DMS 273 (cell line): ENCODE measurements at regions not wholly inside any gene's neighbourhood (a gene's known extent, or its start where the extent isn't known, plus 50 kb on each side); places are given as distances from the start of the nearest gene placed in this dataset.

Experiments used
- DNase-seq: peaks from one replicate; lab custom pipeline; 2025; ENCODE audit not compliant: unreplicated experiment; lab: John Stamatoyannopoulos, UW

- no peak for DNase-seq
Measured at GRCh38 chr1:87560137-87560536, 231.5 kb downstream of the LMO4 start.

- no peak for DNase-seq
Measured at GRCh38 chr1:87560601-87561360, 232.1 kb downstream of the LMO4 start.

GRCh38 chr1:87563211-87563610 is 234.5 kb downstream of the LMO4 start:
- DNase-seq = no peak

GRCh38 chr1:87565861-87566260 is 237.2 kb downstream of the LMO4 start:
- DNase-seq = no peak

- DNase-seq = no peak
Measured at GRCh38 chr1:87568005-87568404, 239.3 kb downstream of the LMO4 start.

GRCh38 chr1:87568911-87569310 is 240.2 kb downstream of the LMO4 start:
- DNase-seq = no peak

- DNase-seq = no peak
Measured at GRCh38 chr1:87572008-87572407, 243.3 kb downstream of the LMO4 start.

GRCh38 chr1:87572891-87573290 is 244.2 kb downstream of the LMO4 start:
- DNase-seq = no peak

- no peak for DNase-seq
Measured at GRCh38 chr1:87575528-87575927, 246.8 kb downstream of the LMO4 start.

GRCh38 chr1:87578464-87578863 is 249.8 kb downstream of the LMO4 start:
- DNase-seq = no peak

- DNase-seq = no peak
Measured at GRCh38 chr1:87583459-87583858, 254.8 kb downstream of the LMO4 start.

GRCh38 chr1:87584586-87584985 is 255.9 kb downstream of the LMO4 start:
- DNase-seq = no peak

GRCh38 chr1:87586501-87586900 is 257.8 kb downstream of the LMO4 start:
- no peak for DNase-seq

GRCh38 chr1:87588495-87588894 is 259.8 kb downstream of the LMO4 start:
- DNase-seq = no peak

- no peak for DNase-seq
Measured at GRCh38 chr1:87591492-87591891, 262.8 kb downstream of the LMO4 start.

GRCh38 chr1:87592156-87592555 is 263.5 kb downstream of the LMO4 start:
- DNase-seq = no peak

GRCh38 chr1:87594736-87595383 is 266.2 kb downstream of the LMO4 start:
- DNase-seq = no peak

- no peak for DNase-seq
Measured at GRCh38 chr1:87595384-87595781, 266.7 kb downstream of the LMO4 start.

GRCh38 chr1:87598429-87598828 is 269.7 kb downstream of the LMO4 start:
- peak; percentile 17 for DNase-seq

- DNase-seq = no peak
Measured at GRCh38 chr1:87599569-87599968, 270.9 kb downstream of the LMO4 start.

GRCh38 chr1:87600055-87600850 is 271.6 kb downstream of the LMO4 start:
- DNase-seq = no peak

- no peak for DNase-seq
Measured at GRCh38 chr1:87600854-87601253, 272.2 kb downstream of the LMO4 start.
